ENCODE measurements at regions not wholly inside any gene's neighbourhood (a gene's known extent, or its start where the extent isn't known, plus 50 kb on each side); places are given as distances from the start of the nearest gene placed in this dataset.

DNA sequence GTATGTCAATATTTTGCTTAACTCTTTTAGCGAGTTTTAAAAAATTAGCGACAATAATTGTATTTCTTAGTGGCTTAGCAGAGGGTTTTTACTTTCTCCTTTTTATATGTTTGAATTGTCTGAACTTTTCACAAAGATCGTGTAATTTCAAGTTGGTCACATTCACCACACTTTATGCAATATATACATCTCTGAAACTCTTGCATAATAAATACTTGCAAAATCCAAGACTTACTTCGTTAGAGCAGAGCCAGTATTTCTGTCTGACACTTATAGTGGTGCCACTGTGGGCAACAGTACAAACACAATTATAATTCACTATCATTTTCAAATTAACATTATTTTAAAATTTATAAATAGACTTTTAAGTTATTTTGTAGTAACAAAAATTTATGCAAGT lies 62.0 kb downstream of the SUCNR1 start:
- no peak for DNase-seq

DNA sequence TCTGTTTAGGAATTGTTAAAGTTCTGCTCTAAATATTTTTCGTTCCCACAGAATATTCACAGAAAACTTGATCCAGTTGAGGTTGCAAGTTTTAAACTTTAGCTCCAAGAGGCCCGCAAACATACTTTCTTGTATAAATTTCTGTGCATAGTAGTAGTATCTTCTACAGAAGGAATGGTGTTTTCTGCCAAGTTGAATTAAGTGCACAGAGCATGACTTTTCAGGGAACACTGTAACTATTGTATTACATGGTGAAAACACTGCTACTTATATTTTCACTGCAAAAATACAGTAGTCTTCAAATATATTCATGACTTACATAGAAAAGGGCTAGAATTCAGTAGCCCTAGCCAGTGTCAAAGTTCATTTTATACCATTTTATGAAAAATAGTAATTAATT lies 67.0 kb downstream of the SUCNR1 start:
- DNase-seq: no peak

DNA sequence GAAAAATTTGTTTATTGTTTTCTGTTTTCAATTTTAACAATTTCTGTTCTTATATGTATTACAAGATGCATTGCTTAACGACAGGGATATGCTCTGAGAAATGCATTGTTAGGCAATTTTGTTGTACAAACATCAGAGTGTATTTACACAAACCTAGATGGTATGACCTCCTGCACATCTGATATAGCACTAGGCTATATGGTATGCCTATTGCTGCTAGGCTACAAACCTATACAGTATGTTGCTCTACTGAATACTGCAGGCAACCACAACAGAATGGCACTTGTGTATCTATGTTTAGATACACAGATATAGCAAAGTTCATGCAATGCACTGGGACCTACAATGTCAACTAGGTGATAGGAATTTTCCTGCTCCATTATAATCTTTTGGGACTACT lies 70.1 kb downstream of the SUCNR1 start:
- no peak for DNase-seq

DNA sequence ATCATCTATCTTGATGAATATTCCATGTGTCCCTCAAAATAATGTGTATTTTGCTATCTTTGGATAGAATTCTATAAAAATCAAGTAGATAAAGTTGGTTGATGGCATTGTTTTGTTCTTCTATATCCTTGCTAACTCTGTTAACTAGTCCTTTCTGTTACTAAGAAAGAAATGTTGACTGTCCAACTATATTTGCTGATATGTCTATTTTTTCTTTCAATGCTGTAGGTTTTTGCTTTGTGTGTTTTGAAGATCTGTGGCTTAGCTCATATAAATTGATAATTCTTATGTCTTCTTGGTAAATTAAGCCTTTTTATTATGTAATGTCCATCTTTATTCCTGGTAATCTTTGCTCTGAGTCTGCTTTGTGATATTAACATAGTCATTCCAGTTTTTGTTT lies 70.9 kb downstream of the SUCNR1 start:
- DNase-seq: no peak

DNA sequence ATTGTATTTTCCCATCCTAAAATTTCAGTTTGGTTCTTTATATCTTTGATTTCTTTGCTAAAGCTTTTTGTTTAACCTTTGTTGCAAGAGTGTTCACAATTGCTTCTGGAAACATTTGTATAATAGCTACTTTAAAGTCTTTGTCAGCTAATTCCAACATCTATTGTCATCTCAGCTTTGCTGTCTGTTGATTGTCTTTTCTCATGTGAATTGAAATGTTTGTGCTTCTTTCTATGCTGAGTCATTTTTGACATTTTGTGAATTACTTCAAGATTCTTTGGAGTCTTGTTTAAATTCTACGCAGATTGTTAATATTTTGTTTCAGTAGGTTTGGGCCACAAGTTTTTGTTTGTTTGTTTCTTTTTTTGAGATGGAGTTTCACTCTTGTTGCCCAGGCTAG lies 73.2 kb downstream of the SUCNR1 start:
- no peak for DNase-seq

DNA sequence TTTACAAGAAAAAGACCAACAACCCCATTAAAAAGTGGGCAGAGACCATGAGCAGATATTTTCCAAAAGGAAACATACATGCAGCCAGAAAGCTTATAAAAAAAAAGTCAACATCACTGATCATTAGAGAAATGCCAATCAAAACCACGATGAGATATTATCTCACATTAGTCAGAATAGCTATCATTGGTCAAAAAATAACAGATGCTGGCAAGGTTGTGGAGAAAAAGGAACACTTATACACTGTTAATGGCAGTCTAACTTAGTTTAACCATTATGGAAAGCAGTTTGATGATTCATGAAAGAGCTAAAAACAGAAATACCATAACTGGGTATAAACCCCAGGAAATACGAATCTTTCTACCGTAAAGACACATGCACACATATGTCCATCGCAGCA lies 76.3 kb downstream of the SUCNR1 start:
- no peak for DNase-seq

DNA sequence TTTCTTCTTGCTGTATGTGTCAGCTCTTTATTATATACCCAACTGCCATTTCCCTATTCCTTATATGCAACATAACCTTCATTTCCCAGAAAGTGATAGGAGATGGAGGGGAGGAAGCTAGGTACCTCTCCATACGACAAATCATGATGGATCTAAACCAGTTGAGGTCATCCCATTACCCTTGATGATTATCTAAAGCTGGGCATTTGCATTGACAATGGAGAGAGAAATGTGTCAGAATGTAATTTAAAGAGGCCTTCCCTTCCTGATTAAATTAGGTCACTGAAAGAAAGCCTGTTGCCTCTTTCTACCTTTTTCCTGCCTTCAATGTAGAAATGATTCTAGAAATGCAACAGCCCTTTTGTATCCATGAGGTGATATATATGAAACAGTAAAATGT lies 81.9 kb downstream of the SUCNR1 start:
- DNase-seq: no peak

DNA sequence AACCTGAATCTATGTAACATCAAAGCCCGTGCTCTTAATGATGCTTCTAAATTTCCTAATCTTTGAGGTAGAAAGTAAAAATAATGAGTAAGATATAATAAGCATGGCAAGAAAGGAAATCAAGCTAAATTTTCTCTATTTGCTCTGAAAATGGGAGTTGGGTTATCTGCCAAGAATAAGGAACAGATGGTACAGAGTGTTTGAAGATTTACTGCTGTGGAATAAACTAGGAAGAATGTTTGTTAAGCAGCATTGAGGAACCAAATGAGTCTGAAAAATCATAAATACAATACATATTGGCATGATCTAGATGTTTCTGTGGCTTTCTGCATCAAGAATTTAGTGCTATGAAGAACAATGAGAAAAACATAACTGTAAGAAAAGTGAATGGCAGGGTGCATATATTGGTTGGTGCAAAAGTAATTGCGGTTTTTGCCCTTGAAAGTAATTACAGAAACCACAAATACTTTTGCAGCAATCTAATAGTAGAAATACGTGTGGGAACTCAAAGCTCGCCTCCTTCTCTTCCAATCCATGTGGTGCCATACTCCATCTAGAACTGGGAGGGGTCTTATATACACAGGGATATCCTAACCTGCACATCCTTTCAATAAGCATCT lies 87.6 kb downstream of the SUCNR1 start:
- DNase-seq: no peak

DNA sequence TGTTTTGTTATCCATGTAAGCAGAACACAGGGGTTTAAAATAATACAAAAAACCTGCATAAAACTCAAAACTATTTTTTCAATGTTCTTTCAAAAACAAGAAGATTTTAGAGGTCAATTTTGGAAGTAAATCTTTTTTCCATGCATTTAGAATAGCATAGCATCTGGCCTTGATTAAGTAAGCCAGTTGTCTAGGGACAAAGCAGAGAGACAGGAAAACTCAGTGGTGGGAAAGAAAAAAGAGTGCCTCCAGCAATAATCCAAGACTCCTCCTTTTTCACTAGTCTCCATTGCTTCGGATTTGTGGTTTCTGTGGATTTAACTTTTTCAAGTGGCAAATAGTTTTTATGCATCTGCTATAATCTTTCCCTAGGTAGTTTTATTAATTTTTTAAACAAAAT lies 88.9 kb downstream of the SUCNR1 start:
- no peak for DNase-seq

DNA sequence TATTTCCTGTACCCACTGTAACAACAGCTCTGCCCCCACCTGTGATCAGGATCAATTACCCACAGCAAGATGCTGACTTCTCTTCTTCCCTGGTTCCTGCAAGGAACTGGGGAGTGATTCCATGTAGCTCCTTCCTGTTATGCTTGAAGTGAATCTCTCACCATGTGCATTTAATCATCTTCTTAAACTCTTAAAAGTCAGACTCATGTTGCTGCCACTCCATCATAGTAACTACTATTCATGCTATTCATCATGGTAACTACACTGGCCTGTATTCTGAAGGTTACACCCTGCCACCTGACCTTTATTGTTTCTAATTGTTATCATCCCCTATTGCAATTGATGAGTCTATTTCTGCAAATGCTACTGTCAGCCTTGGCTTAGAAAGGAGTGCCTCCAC lies 89.5 kb downstream of the SUCNR1 start:
- DNase-seq: no peak

DNA sequence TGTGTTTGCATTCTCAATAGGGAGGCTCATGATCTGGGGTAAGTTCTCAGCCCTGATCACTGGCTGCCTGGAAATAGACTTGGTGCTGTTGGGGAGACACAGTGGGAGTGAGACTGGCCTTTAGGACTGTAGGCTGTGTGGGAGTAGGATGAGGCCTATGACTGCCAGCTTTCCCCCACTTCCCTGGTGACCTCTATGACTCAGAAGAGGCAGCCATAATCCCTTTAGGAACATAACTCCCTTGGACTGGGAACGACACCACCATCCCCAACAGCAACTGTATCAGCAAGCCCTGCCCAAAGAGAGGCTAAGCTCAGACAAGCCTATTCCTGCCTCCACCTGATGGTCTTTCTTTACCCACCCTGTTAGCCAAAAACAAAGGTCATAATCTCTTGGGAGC lies 91.3 kb downstream of the SUCNR1 start:
- no peak for DNase-seq

DNA sequence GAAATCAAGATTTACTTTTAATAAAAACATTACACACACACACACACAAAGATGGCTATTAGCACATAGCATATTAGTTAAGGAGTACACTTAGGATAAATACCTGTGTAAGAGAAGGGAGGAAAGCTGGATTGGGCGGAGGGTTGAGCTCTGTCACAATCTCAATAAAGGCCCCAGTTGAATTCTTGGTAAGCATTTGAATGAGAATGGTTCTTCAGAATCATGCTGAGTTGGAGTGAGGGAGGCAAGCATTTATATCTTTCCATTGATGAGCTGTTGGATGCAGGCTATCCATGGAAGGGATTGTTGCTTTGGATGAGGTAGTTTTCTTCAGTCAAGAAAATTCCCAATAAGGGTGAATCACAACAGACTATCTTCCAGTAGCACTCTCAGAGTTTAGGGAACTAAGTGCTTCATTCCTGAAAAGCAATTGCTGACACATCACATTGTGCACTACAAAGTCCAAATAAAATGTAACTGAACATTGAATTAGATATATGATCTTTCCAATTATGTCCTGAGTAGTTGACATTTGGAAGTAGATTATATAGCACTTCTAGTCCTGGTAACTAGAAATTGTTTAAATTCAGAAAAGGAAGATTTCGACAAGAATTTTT lies 95.7 kb downstream of the SUCNR1 start:
- DNase-seq: no peak

DNA sequence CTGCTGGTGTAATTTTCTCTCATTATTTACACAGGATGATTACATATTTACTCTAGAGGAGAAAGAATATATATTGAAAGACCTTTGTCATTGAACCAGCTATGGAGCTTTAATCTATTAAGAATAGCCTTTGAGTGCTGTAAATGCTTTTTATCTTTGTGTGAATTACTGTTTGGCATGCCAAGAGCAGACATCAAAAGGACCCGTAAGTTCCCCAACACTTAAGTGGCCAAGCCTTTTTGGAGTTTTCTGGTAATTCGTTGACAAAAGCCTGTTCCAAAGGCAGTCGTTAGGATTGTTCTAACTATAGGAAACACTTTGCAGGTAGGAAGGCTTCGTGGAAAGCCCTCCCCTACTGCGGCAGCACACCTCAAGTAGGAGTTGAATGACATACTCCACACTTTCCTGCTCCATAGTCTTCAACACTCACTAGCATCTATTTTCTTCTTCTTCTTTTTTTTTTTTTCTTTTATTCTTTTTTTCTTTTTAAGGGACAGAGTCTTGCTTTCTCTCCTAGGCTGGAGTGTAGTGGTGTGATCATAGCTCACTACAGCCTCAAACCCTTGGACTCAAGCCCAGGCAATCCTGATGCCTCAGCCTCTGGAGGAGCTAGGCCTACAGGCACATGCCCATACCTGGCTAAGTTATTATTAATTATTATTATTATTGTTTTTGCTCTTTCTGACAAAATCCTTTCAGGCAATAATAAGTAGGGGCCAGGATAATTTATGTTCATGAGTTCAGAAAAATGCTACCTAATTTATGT lies 98.6 kb downstream of the SUCNR1 start:
- no peak for DNase-seq

DNA sequence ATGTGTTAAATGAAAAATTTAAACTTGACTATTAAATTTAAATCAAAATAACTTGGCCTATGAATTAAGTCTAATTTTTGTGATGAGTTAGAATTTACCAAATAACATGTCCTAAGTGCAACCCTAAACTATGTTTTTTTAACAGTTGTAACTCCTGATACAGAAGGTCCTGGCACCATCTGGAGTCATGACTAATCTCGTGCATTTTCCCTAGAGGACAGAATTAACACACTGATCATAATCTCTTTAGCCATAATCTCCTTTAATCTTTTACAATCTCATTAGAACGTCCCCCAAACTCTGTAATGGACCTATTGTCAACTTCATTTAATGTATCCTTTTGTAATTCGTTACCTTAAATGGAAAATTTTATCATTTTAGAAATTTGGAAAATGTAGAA lies 100.6 kb downstream of the SUCNR1 start:
- no peak for DNase-seq

DNA sequence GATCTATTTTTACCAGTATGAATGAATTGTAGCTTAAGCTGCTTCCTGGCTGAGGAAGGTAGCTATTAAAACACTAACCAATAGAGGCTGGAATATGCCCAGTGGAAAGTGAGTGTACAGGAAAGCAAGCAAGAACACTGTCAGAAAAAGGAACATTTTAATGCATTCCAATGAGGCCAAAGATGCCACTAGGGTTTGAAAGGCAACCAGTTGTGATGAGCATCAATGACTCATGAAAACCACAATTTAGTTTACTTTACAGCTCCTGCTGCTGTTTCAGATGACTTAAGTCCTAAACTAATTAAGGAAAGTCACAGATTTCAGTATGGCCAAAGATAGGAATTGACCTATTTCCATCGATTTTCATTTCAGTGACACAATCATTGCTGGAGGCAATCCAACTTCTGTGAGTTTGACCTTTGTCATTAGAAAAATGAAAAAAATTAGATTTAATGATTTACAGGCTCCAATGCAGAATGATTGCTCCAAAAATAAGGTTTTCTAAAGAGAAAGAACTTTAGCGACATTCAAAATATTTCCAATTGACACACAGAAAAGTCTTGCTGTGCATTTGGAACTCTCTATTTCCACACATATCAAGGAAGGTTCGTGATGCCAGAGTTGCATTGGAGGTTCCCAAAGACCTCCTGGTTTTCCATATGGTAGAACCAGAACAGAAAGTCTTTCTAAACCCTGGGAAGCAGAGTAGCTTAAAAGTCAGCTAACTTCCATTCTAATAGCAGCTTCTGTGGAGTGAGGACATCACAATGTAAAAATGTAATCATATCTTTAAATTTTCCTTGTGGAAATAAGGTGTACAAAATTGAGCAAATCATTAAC lies 103.0 kb downstream of the SUCNR1 start:
- no peak for DNase-seq

DNA sequence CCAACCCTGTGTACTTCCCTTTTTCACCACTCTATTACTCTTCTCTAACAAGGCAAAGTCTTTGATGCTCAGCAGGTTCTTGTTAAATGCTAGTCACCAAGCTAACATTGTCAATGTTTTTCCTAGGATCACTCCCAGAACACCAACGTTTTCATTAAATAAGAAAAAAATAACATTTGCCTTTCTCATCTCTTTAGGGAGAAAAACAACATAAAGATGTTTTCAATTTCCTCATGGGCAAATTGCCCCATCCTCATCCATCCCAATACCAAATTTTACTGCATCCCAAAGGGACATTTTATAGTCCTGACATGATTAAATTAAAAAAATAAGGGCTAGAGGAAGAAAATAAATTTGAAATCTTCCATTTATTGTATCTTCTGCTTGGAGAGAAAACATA lies 106.5 kb downstream of the SUCNR1 start:
- DNase-seq: no peak

DNA sequence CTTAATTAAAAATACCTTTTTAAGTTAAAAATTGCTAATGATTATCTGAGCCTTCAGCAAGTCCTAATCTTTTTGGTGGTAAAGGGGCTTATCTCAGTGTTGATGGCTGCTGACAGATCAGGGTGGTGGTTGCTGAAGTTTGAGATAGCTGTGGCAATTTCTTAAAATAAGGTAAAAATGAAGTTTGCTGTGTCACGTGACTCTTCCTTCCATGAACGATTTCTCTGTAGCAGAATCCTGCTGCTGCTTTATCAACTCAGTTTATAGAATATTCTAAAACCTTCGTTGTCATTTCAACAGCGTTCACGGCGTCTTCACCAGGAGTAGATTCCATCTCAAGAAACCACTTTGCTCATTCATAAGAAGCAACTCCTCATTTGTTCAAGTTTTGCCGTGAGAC lies 110.1 kb downstream of the SUCNR1 start:
- DNase-seq: no peak

DNA sequence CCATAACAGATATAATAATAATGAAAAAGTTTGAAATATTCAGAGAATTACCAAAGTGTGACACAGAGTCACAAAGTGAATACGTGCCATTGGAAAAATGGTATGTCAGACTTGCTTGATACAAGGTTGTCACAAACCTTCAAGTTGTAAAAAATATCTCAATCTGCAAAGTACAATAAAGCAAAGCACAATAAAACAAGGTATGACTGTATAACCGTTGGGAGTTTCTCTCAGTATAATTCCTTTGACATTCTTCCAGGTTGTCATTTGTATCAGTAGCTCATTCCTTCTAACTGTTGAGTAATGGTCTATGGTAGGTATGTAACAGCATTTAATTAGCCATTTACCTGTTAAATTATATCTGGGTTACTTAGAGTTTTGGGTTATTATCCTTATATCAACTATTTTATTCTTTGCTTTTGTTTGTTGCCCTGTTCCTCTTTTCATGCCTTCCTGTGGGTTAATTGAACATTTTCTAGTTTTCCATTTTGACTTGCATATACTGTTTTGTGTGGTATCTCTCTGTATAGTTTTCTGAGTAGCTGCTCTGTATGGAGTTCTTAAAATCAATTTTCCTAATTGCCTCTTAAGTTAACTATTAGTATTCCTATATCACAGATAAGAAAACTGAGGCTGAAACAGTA lies 112.5 kb downstream of the SUCNR1 start:
- no peak for DNase-seq

DNA sequence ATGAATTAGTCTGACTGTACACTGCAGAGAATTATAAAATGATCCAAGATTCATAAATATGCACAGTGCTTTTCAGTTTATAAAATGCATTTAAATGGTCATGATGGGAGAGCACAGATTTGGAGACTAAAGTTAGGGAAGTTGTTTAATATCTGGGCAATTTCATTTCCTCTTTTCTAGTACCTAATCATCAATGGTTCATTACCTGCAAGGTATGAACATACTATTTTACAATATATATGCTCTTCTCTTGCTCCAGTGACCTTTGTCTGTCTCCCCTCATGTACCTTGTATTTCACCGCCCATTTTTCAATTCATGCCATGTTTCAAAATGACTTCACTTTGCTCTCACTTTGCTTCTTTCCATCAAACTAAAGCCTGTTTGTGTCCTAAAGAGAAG lies 114.5 kb downstream of the SUCNR1 start:
- DNase-seq: no peak

DNA sequence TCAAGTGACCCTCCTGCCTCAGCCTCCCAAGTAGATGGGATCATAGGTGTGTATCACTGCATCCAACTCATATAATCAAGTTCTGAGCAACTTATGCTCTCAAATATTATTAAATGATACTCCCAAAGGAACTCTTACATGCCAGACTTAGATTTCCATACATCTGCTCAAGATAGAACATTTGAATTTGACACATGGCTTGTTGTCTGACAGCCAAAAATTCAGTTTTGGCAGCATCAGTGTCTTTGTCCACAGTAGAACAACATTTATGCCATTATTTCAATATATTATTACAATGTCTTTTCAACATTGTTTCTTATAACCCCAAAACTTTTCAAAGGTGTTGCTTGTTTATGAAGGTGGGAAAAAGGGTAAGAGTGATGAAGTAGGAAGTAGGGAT lies 116.2 kb downstream of the SUCNR1 start:
- DNase-seq: no peak

DNA sequence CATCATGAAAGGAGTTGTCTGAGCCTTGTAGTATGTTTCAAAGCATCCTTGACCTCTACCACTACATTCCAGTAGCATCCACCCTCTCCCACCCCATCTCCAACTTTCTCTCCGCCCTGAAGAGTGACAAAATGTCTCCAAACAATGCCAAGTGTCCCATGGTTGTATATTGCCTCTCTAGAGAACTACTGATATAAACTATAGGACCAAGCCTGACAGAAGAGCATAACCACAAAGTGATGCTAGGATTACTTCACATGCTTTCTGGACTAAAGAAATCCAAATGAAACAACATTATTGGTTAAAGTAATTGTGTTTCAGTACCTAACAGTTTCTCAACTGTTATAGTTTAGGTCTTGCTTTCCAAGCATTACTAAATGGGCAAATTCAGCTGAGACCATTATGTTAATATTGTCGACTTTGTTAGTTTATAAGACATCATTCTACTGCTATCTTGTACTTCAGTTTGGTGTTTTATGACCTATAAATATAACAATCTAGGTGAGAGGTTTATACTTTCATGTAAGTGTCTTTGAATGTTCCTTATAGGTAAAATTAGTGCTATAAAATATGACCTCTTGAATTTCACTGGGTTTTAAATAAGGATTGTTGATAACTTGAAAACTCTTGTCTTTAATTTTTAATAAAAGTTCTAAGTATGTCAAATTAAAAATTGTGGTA lies 117.4 kb downstream of the SUCNR1 start:
- no peak for DNase-seq

DNA sequence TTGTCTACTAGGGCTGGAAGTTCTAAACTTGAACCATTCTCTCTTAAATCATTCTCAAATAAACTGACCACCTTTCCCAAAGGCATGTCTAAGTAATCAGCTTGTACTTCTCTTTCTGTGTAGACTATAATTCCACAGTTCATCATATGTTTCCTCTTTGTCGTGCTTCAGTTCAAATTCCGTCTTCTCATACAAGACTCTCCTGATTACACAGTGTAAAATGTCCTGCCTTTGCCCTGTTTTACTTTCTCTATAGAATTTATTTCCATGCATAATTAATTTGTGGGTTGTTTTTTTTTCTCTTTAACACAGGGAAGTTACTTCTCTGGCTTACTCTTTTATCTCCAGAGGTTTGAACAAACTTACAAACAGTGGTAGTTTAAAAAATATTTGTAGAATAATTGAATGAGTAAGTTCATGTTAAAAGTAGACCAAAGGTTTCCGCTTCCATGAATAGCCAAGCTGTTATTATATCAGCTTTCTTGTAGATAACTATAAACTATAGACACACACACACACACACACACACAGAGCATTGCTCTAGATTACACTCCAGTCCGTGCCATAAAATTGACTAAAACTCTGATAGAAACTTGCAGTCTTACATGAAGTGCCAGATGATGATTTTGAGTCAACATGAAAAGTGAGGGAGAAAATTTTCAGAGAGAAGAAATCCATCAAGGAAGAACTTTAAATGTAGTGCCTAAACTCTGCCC lies 119.0 kb downstream of the SUCNR1 start:
- no peak for DNase-seq

All from NCI-H1694 treated with DMSO at 0.1 percent for 48 hours (cell line).